Small intestine (tissue), 7 donors: ENCODE measurements at regions not wholly inside any gene's neighbourhood (a gene's known extent, or its start where the extent isn't known, plus 50 kb on each side); places are given as distances from the start of the nearest gene placed in this dataset.

Experiments used
- DNase-seq, 2 donors: peaks; one replicate each; pipeline versions ENCODE4 v3.0.0 to v3.0.0-alpha.2; 2013
- FAIRE-seq: peaks from 2 replicates; lab custom pipeline; 2012; peaks lifted over from hg19 to GRCh38; lab: Jason Lieb, UNC
- H3K27ac ChIP-seq, 3 donors: one replicate each; pipeline ENCODE4 v1.5.1; 2013; ENCODE audit warnings: low read length in 2 of 3, mild to moderate bottlenecking in 2 of 3, control low read depth in 1 of 3, inconsistent platforms in 1 of 3, low read depth in 1 of 3, moderate library complexity in 1 of 3
- H3K27me3 ChIP-seq, 3 donors: one replicate each; pipeline ENCODE4 v1.6.1; 2013; ENCODE audit warnings: low read length in 3 of 3, inconsistent platforms in 1 of 3; ENCODE audit not compliant: control insufficient read depth in 3 of 3, insufficient read depth in 3 of 3
- H3K36me3 ChIP-seq, 3 donors: one replicate each; pipeline ENCODE4 v1.6.1; 2013; ENCODE audit warnings: low read length in 3 of 3, inconsistent platforms in 1 of 3, low read depth in 1 of 3, mild to moderate bottlenecking in 1 of 3, moderate library complexity in 1 of 3; ENCODE audit not compliant: control insufficient read depth in 3 of 3, insufficient read depth in 2 of 3
- H3K4me1 ChIP-seq, 3 donors: one replicate each; pipeline ENCODE4 v1.6.1; 2013; ENCODE audit warnings: low read length in 2 of 3, inconsistent platforms in 1 of 3, low read depth in 1 of 3, mild to moderate bottlenecking in 1 of 3, moderate library complexity in 1 of 3; ENCODE audit not compliant: control insufficient read depth in 3 of 3, insufficient read depth in 2 of 3
- H3K4me3 ChIP-seq, 3 donors: one replicate each; pipeline ENCODE4 v1.5.1; 2013; ENCODE audit warnings: low read length in 3 of 3, control low read depth in 1 of 3, inconsistent platforms in 1 of 3, low read depth in 1 of 3, mild to moderate bottlenecking in 1 of 3, moderate library complexity in 1 of 3
- H3K9me3 ChIP-seq, 2 donors: one replicate each; pipeline ENCODE4 v1.6.1; 2013; ENCODE audit warnings: low read depth in 1 of 2, low read length in 1 of 2; ENCODE audit not compliant: control insufficient read depth in 2 of 2, insufficient read depth in 1 of 2
- WGBS, 3 donors: extraction: QIAGEN DNeasy Blood & Tissue Kit; methylation state at CpG; one replicate each; pipeline ENCODE4 v1.1.7; 2013; 5-methylcytosine and 5-hydroxymethylcytosine counted together
- donor health status: healthy with polysubstance abuse.
- donor health status: control.
- donor health status: control.
- donor health status: Bipolar disorder and iron deficiency.
- donor health status: healthy.

DNA sequence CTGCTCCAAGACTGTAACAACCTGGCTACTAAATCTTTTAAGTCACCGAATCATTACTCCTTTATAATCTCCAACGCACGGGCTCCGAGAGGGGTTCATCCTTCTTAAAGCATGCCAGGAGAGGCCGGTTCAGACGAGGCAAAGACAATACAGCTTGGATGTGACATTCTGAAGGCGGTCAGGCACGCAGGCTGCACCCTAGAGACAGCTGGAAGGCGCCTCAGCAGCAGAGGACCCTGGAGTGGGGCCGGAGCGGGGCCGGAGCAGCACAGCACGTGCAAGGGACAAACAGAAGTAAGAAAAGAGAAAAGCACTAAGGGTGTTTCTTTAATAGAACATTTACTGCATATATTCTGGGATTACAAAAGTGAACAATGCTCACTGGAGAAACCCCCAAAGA lies 97.8 kb upstream of the PPP2R2D start:
- no peak overlapping the region for H3K27ac ChIP-seq
- FAIRE-seq (no peak), DNase-seq (no peak)
- H3K4me1 ChIP-seq: no peaks in the 10 kb centered on the region
- no peaks in the 10 kb centered on the region for H3K36me3 ChIP-seq
- 61 to 79% (median 76%) methylated on average over 13 of the region's 13 CpGs for WGBS, 3 donors
- H3K27me3 ChIP-seq: no peaks in the 10 kb centered on the region
- no peak overlapping the region for H3K4me3 ChIP-seq
- no peaks in the 10 kb centered on the region for H3K9me3 ChIP-seq

DNA sequence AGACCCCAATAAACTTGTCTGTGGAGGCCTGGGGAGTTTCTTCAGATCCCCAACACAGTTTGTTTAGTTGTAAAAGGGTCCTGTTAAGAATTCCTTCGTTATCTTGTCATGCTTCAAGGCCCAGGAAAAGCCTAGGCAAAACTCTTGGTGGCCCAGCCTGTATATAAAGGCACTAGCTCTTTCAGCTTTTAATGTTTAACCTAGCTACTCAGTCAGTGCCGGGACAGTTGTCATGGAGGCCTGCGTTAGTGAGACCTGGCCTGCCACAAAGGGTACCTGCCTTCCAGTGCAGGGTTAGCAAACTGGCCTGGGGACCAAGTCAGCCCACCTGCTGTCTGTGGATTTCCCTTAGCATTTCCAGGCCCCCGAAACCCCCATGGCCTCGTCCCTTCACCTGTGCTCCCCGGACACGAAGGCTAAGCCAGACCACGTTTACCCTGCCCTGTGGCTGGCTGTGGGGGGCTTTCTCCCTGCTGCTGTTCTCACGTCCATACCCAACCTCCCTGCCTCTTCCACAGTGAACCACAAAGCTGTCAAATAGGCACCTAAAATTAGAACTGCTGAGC lies 96.9 kb upstream of the PPP2R2D start:
- Histone ChIP-seq H3K4me1 (no peaks in the 10 kb centered on the region), H3K9me3 (no peaks in the 10 kb centered on the region), H3K27me3 (no peaks in the 10 kb centered on the region), H3K27ac (no peak overlapping the region), H3K4me3 (no peak overlapping the region), H3K36me3 (no peaks in the 10 kb centered on the region)
- DNase-seq: no peak
- FAIRE-seq: no peak
- 63 to 74% (median 67%) methylated on average over 9 of the region's 9 CpGs for WGBS, 3 donors

- DNase-seq (no peak), FAIRE-seq (no peak)
- Histone ChIP-seq H3K27me3 (peaks cover 0 to 2% (median 0%) of the 10 kb centered on the region in 3 donors), H3K9me3 (no peaks in the 10 kb centered on the region), H3K4me1 (no peaks in the 10 kb centered on the region), H3K27ac (no peak overlapping the region), H3K36me3 (no peaks in the 10 kb centered on the region), H3K4me3 (no peak overlapping the region)
- 87 to 89% (median 89%) methylated on average over 20 of the region's 20 CpGs for WGBS, 3 donors
Measured at GRCh38 chr10:131804551-131805295, 96.1 kb upstream of the PPP2R2D start.

GRCh38 chr10:131805696-131806095 lies 95.1 kb upstream of the PPP2R2D start:
- no peak overlapping the region for H3K4me3 ChIP-seq
- no peak for DNase-seq
- H3K9me3 ChIP-seq: no peaks in the 10 kb centered on the region
- 81 to 88% (median 84%) methylated on average over 4 of the region's 4 CpGs for WGBS, 3 donors
- H3K27me3 ChIP-seq: peaks cover 0 to 2% (median 0%) of the 10 kb centered on the region in 3 donors
- no peaks in the 10 kb centered on the region for H3K36me3 ChIP-seq
- no peak for FAIRE-seq
- H3K27ac ChIP-seq: no peak overlapping the region
- no peaks in the 10 kb centered on the region for H3K4me1 ChIP-seq

DNA sequence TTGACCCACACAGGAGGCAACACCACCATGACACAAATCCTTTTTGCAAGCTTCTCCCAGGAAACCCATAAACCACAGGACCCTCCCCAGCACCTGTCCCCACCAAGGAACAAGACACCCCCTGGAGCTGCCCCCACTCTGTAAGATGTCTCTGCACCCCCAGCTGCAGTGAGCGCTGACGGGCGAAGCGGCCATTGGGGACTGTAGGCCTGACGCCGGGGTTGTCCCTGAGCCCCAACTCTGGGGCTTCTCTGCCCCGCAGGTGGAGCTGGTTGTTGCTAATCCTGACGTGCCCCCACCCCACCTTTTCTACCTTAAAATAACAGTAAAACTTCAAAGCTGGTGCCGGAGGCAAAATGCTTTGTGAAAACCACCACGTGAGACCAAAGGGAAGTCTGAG lies 94.7 kb upstream of the PPP2R2D start:
- DNase-seq (no peak), FAIRE-seq (no peak)
- WGBS, 3 donors: 82 to 87% (median 85%) methylated on average over 10 of the region's 10 CpGs

GRCh38 chr10:131806646-131807317 lies 94.0 kb upstream of the PPP2R2D start:
- Histone ChIP-seq H3K27me3 (peaks cover 0 to 4% (median 0%) of the 10 kb centered on the region in 3 donors), H3K27ac (no peak overlapping the region), H3K9me3 (no peaks in the 10 kb centered on the region), H3K4me3 (no peak overlapping the region), H3K4me1 (no peaks in the 10 kb centered on the region), H3K36me3 (no peaks in the 10 kb centered on the region)
- FAIRE-seq (no peak), DNase-seq (no peak)
- 78 to 81% (median 78%) methylated on average over 24 of the region's 24 CpGs for WGBS, 3 donors

More for the DNA sequence above, 94.7 kb upstream of the PPP2R2D start:
- Histone ChIP-seq H3K4me3 (no peak overlapping the region), H3K36me3 (no peaks in the 10 kb centered on the region), H3K9me3 (no peaks in the 10 kb centered on the region), H3K27me3 (peaks cover 0 to 4% (median 0%) of the 10 kb centered on the region in 3 donors), H3K27ac (no peak overlapping the region), H3K4me1 (no peaks in the 10 kb centered on the region)

- no peak for FAIRE-seq
- H3K27me3 ChIP-seq: peaks cover 0 to 4% (median 0%) of the 10 kb centered on the region in 3 donors
- H3K9me3 ChIP-seq: no peaks in the 10 kb centered on the region
- no peak overlapping the region for H3K27ac ChIP-seq
- no peak for DNase-seq
- H3K36me3 ChIP-seq: no peaks in the 10 kb centered on the region
- H3K4me3 ChIP-seq: no peak overlapping the region
- 77 to 86% (median 85%) methylated on average over 10 of the region's 10 CpGs for WGBS, 3 donors
- H3K4me1 ChIP-seq: no peaks in the 10 kb centered on the region
Measured at GRCh38 chr10:131808370-131808930, 92.4 kb upstream of the PPP2R2D start.

GRCh38 chr10:131810036-131810804 lies 90.6 kb upstream of the PPP2R2D start:
- FAIRE-seq (no peak), DNase-seq (no peak)
- 77 to 81% (median 79%) methylated on average over 16 of the region's 16 CpGs for WGBS, 3 donors

More at GRCh38 chr10:131810036-131810804, 90.6 kb upstream of the PPP2R2D start:
- H3K27ac ChIP-seq: no peak overlapping the region
- H3K9me3 ChIP-seq: no peaks in the 10 kb centered on the region
- H3K4me1 ChIP-seq: no peaks in the 10 kb centered on the region
- no peaks in the 10 kb centered on the region for H3K36me3 ChIP-seq
- H3K4me3 ChIP-seq: no peak overlapping the region
- peaks cover 0 to 4% (median 0%) of the 10 kb centered on the region in 3 donors for H3K27me3 ChIP-seq
